A673 (cell line): ENCODE measurements at regions not wholly inside any gene's neighbourhood (a gene's known extent, or its start where the extent isn't known, plus 50 kb on each side); places are given as distances from the start of the nearest gene placed in this dataset.

Experiments used
- CTCF ChIP-seq: fragments of 300-800, 200-600 bp; sonication (generic); conservative IDR thresholded peaks from 2 replicates; pipeline ENCODE4 v1.5.1; 2017; ENCODE audit warnings: low read depth, mild to moderate bottlenecking, antibody characterized with exemption, low read length, moderate library complexity, mixed read lengths
- EZH2 ChIP-seq: fragments of 200-600 bp; sonication (generic); IDR thresholded peaks from 2 replicates; pipeline ENCODE4 v1.6.1; 2017; ENCODE audit warnings: borderline replicate concordance, low read depth, mild to moderate bottlenecking, mixed read lengths, antibody characterized with exemption, low read length; ENCODE audit not compliant: poor library complexity, severe bottlenecking

GRCh38 chr7:43018446-43018845 lies 86.3 kb downstream of the MRPL32 start:
- no peak for TF ChIP-seq CTCF
- TF ChIP-seq EZH2, result no peak
